ENCODE measurements at regions not wholly inside any gene's neighbourhood (a gene's known extent, or its start where the extent isn't known, plus 50 kb on each side); places are given as distances from the start of the nearest gene placed in this dataset.

DNA sequence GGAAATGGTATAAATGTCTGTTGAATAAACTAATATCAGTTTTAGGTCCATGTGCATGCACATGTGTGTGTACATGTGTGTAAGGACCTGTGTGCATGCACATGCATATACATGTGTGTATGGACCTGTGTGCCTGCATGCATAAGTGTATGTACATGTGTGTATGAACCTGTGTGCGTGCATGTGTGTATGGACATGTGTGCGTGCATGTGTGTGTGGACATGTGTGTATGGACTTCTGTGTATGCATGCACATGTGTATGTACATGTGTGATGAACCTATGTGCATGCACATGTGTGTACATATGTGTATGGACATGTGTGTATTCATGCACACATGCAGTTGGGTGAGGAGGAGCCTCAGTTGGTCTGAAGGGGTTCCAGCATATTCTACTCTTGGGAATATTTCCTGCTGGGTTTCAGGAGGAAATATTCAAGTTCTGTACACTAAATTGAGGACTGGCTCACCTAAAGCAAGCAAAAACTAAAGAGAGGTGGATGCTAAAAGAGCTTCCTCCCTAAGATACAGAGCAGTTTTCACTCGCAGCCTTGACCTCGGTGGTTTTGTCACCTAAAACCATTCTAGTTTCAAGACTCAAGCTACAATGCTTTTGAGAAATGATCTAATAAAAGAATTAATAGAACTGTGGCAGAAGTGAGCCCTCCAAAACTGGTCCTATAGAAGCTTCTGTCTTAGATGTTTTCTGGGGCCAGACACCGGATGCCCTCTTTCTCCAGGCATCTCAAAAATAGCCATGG lies 742.8 kb downstream of the MAFB start:
- TF ChIP-seq, protein P1, sequence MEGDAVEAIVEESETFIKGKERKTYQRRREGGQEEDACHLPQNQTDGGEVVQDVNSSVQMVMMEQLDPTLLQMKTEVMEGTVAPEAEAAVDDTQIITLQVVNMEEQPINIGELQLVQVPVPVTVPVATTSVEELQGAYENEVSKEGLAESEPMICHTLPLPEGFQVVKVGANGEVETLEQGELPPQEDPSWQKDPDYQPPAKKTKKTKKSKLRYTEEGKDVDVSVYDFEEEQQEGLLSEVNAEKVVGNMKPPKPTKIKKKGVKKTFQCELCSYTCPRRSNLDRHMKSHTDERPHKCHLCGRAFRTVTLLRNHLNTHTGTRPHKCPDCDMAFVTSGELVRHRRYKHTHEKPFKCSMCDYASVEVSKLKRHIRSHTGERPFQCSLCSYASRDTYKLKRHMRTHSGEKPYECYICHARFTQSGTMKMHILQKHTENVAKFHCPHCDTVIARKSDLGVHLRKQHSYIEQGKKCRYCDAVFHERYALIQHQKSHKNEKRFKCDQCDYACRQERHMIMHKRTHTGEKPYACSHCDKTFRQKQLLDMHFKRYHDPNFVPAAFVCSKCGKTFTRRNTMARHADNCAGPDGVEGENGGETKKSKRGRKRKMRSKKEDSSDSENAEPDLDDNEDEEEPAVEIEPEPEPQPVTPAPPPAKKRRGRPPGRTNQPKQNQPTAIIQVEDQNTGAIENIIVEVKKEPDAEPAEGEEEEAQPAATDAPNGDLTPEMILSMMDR (IDR thresholded peaks at IDR 0.05) = no peak
- TF ChIP-seq, protein P2, sequence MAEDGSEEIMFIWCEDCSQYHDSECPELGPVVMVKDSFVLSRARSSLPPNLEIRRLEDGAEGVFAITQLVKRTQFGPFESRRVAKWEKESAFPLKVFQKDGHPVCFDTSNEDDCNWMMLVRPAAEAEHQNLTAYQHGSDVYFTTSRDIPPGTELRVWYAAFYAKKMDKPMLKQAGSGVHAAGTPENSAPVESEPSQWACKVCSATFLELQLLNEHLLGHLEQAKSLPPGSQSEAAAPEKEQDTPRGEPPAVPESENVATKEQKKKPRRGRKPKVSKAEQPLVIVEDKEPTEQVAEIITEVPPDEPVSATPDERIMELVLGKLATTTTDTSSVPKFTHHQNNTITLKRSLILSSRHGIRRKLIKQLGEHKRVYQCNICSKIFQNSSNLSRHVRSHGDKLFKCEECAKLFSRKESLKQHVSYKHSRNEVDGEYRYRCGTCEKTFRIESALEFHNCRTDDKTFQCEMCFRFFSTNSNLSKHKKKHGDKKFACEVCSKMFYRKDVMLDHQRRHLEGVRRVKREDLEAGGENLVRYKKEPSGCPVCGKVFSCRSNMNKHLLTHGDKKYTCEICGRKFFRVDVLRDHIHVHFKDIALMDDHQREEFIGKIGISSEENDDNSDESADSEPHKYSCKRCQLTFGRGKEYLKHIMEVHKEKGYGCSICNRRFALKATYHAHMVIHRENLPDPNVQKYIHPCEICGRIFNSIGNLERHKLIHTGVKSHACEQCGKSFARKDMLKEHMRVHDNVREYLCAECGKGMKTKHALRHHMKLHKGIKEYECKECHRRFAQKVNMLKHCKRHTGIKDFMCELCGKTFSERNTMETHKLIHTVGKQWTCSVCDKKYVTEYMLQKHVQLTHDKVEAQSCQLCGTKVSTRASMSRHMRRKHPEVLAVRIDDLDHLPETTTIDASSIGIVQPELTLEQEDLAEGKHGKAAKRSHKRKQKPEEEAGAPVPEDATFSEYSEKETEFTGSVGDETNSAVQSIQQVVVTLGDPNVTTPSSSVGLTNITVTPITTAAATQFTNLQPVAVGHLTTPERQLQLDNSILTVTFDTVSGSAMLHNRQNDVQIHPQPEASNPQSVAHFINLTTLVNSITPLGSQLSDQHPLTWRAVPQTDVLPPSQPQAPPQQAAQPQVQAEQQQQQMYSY (CRISPR knock-in tag; IDR thresholded peaks at IDR 0.05) = no peak
- no peak for TF ChIP-seq NFE2L1 (CRISPR knock-in tag; IDR thresholded peaks at IDR 0.05)
- TF ChIP-seq, protein P3, sequence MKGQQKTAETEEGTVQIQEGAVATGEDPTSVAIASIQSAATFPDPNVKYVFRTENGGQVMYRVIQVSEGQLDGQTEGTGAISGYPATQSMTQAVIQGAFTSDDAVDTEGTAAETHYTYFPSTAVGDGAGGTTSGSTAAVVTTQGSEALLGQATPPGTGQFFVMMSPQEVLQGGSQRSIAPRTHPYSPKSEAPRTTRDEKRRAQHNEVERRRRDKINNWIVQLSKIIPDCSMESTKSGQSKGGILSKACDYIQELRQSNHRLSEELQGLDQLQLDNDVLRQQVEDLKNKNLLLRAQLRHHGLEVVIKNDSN (CRISPR knock-in tag; IDR thresholded peaks at IDR 0.05) = no peak
- TF ChIP-seq, protein P4, sequence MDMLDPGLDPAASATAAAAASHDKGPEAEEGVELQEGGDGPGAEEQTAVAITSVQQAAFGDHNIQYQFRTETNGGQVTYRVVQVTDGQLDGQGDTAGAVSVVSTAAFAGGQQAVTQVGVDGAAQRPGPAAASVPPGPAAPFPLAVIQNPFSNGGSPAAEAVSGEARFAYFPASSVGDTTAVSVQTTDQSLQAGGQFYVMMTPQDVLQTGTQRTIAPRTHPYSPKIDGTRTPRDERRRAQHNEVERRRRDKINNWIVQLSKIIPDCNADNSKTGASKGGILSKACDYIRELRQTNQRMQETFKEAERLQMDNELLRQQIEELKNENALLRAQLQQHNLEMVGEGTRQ (CRISPR knock-in tag; IDR thresholded peaks at IDR 0.05) = no peak

Data from WTC11 (cell line).